Fibroblast of skin of left biceps (primary cell): ENCODE measurements at regions not wholly inside any gene's neighbourhood (a gene's known extent, or its start where the extent isn't known, plus 50 kb on each side); places are given as distances from the start of the nearest gene placed in this dataset.

Experiments
- DNase-seq, 2 experiments: peaks; one replicate each; pipeline ENCODE4 v3.0.0-alpha.2; 2013; ENCODE audit warnings: low read depth in 2 of 2

- DNase-seq, result no peak
These were observed 213.0 kb downstream of the PDCD6IP start for GRCh38 chr3:34011171-34012101.

- DNase-seq, result peak; percentile 97
These were observed 213.7 kb downstream of the PDCD6IP start for GRCh38 chr3:34012102-34012461.

GRCh38 chr3:34013818-34014570 lies 215.6 kb downstream of the PDCD6IP start:
- DNase-seq, result no peak

DNA sequence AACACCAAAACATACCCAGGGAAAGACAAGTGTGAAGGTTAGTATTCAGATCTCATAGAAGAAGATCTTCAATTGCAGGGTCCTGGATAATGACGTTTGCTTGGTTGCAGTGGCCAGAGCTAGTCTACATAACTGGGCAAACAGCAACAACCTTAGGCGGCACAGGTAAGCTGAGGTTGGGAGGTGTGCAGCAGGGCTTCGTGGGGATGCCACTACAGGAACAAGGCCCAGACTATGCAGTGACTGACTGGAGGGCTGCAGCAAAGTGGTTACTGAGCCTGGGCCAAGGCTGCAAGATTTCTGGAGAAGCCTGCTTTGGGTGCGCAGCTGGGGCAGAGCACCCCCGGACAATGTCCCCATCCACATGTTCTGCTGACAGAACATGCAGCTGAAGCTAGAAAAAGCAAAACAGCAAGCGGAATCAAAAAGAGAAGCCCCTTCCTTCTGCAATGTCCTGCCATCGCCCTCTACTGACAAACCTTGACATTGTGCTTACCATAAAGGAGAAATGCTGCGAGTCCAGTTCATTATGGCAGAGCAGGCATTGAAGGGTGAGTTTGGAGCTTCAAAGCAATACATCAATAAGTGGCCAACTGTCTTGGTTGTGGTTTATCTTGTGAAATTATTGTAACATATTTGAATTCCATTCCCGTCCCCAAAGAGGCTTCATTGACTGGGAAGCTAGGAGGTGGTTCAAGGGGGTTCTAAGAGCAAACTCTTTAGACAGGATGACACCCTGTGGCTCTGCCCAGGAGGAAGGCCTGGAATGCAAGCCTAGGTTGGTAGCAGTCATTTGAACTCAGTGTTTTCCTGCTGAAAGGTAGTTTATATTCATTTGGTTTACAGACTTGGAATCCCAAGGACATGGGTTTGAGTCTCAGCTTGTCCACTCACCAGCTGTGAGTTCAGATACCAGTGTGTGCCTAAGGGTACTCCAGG lies 217.0 kb downstream of the PDCD6IP start:
- DNase-seq, result no peak

- DNase-seq, result no peak
These were observed 218.6 kb downstream of the PDCD6IP start for GRCh38 chr3:34016925-34017587.

DNA sequence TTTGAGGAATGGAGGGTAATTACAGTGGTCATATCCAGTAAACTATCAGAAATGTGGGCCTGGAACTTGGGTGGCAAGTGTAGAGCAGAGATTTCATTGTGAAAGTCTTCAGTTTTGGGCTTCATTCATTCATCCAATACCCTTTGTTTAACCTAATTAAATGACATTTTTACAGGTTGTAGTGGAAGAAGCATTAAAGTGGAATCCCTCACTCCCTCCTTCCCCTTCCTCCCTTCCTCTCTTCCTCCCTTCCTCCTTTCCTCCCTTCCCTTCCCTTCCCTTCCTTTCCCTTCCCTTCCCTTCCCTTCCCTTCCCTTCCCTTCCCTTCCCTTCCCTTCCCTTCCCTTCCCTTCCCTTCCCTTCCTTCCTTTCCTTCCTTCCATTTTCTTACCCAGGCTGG lies 219.3 kb downstream of the PDCD6IP start:
- no peak for DNase-seq

GRCh38 chr3:34019158-34019557 lies 220.7 kb downstream of the PDCD6IP start:
- no peak for DNase-seq

GRCh38 chr3:34020170-34020569 lies 221.7 kb downstream of the PDCD6IP start:
- DNase-seq, result no peak

DNA sequence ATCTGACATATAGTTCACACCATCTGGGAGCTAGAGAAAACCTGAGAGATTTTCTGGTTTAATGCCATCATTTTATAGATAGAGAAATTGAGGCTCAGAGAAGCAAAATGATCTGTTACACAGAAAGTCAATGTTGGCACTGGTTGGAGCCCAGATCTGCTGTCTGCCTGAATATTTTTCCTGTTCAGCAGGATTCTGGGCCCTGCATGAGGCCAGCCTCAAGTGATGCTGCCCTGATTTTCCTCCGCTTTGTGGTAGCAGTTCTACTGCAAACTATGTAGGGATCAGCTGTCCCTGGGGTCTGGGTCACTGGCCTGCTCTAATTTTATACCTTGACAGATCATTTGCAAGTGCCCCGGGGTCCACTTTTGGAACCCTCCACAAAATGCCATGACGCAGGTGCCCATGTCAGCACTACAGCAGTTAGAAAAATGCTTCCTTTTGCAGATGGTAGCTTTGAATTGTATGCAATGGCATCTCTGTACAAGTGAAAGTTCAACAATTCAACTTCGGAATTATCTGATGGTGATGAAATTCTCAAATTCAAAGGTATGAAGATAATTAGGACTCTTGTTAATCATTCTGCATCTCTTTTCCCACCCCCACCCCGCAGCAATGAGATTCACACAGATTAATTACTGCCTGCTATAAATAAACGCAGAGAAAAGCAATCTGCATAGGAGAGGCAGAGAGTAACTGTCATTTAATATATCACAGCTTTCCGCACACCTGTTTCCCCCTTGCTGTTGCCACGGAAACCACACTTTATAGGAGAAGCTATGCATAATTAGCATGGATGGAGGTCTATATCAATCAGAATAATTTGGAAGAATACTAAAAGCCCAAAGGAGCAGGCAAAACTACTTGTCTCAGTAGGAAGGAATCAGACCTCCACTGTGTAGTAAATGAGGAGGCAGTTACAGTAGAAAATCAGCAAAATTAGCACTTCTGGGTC lies 222.6 kb downstream of the PDCD6IP start:
- no peak for DNase-seq

GRCh38 chr3:34022147-34022546 lies 223.7 kb downstream of the PDCD6IP start:
- DNase-seq, result no peak

- DNase-seq, result no peak
These were observed 226.2 kb downstream of the PDCD6IP start for GRCh38 chr3:34024447-34025240.

DNA sequence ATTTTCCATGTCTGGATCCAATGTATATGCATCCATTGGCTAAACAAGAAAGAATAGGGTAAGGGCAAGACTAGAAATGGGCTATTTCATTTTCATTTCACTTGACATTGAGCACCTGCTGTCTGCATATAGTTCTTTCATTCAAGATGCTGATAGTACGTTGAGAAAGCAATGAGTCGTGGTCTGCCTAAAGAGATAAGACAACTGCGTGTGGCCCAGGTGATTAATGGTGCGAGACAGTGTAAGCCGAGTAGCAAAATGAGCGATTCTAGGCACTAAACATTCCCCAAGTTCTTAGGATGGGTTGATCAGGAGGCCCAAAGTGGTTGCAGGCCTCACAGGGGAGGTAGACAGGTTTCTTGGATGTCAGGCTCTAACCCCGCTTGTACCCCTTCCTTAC lies 235.4 kb downstream of the PDCD6IP start:
- DNase-seq, result no peak

GRCh38 chr3:34034840-34035239 lies 236.4 kb downstream of the PDCD6IP start:
- DNase-seq, result no peak

- DNase-seq, result no peak
These were observed 237.3 kb downstream of the PDCD6IP start for GRCh38 chr3:34035775-34036174.

GRCh38 chr3:34037260-34037659 lies 238.8 kb downstream of the PDCD6IP start:
- DNase-seq, result no peak

- no peak for DNase-seq
These were observed 239.7 kb downstream of the PDCD6IP start for GRCh38 chr3:34038131-34038530.

GRCh38 chr3:34046154-34046553 lies 247.7 kb downstream of the PDCD6IP start:
- DNase-seq, result no peak

DNA sequence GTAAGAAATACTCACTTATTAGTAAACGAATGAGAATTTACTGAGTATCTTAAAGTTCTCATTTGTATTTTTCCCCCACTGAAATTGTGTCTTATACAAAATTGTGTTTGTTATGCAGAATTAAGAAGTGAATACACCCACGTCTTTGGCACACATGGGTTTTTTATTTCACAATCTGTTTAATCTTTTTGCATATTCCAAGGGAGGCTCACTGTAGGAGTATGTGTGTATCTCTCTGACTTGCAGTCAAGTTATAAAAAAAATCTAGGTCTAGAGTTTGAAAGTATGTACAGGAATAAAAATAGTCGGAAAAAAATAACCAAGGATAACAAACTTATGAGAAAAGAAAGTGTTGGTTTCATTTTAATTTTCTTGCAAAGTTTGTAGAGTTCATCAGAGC lies 255.2 kb downstream of the PDCD6IP start:
- no peak for DNase-seq

GRCh38 chr3:34056181-34056910 lies 257.9 kb downstream of the PDCD6IP start:
- DNase-seq, result no peak
